Loucy (cell line): ENCODE measurements at regions not wholly inside any gene's neighbourhood (a gene's known extent, or its start where the extent isn't known, plus 50 kb on each side); places are given as distances from the start of the nearest gene placed in this dataset.

Source experiments
- H2AFZ ChIP-seq: fragments of 200-600 bp; sonication (generic); 2 replicates; pipeline ENCODE4 v1.6.0; 2016; ENCODE audit warnings: antibody characterized with exemption, mild to moderate bottlenecking, low read length, moderate library complexity
- H3F3A ChIP-seq: fragments of 200-600 bp; 2 replicates; pipeline ENCODE4 v1.6.0; 2016; ENCODE audit warnings: antibody characterized with exemption, low read depth, mild to moderate bottlenecking
- H3K27me3 ChIP-seq: fragments of 200-600 bp; sonication (generic); 2 replicates; pipeline ENCODE4 v1.6.1; 2014; ENCODE audit warnings: low read length, mild to moderate bottlenecking; ENCODE audit not compliant: insufficient read depth, poor library complexity, severe bottlenecking
- H3K36me3 ChIP-seq: fragments of 200-600 bp; sonication (generic); 2 replicates; pipeline ENCODE4 v1.6.1; 2016; ENCODE audit warnings: low read length; ENCODE audit not compliant: insufficient read depth
- H3K4me1 ChIP-seq: fragments of 200-600 bp; sonication (generic); 2 replicates; pipeline ENCODE4 v1.5.1; 2014; ENCODE audit warnings: low read length, mild to moderate bottlenecking; ENCODE audit not compliant: insufficient read depth, poor library complexity, severe bottlenecking
- H3K4me2 ChIP-seq: fragments of 200-600 bp; sonication (generic); 2 replicates; pipeline ENCODE4 v1.6.0; 2014; ENCODE audit warnings: antibody characterized with exemption, low read length, low read depth, mild to moderate bottlenecking; ENCODE audit not compliant: poor library complexity, severe bottlenecking
- H3K4me3 ChIP-seq: fragments of 200-600 bp; sonication (generic); 2 replicates; pipeline ENCODE4 v1.5.1; 2014; ENCODE audit warnings: low read length, mild to moderate bottlenecking, mixed read lengths; ENCODE audit not compliant: poor library complexity, severe bottlenecking
- H3K79me2 ChIP-seq: fragments of 200-600 bp; sonication (generic); 2 replicates; pipeline ENCODE4 v1.6.1; 2014; ENCODE audit warnings: low read length; ENCODE audit not compliant: insufficient read depth
- H3K9ac ChIP-seq: fragments of 200-600 bp; sonication (generic); 2 replicates; pipeline ENCODE4 v1.6.0; 2014; ENCODE audit warnings: mild to moderate bottlenecking, low read depth, low read length, moderate library complexity; ENCODE audit not compliant: poor library complexity, severe bottlenecking
- H3K9me2 ChIP-seq: fragments of 200-600 bp; sonication (generic); replicated peaks from 2 replicates; pipeline ENCODE4 v1.6.1; 2016; ENCODE audit warnings: low read depth, low read length, mixed read lengths
- H3K9me3 ChIP-seq: fragments of 200-600 bp; sonication (generic); 2 replicates; pipeline ENCODE4 v1.6.1; 2014; ENCODE audit warnings: mild to moderate bottlenecking, antibody characterized with exemption, low read length, low read depth; ENCODE audit not compliant: insufficient read depth
- H4K20me1 ChIP-seq: fragments of 200-600 bp; sonication (generic); 2 replicates; pipeline ENCODE4 v1.6.0; 2014; ENCODE audit warnings: antibody characterized with exemption, low read length, mild to moderate bottlenecking; ENCODE audit not compliant: insufficient read depth, poor library complexity, severe bottlenecking
- CTCF ChIP-seq: fragments of 200-600 bp; sonication (generic); conservative IDR thresholded peaks from 2 replicates; pipeline ENCODE4 v1.5.1; 2014; ENCODE audit warnings: mild to moderate bottlenecking, antibody characterized with exemption, low read length
- EZH2phosphoT487 ChIP-seq: fragments of 200-600 bp; IDR thresholded peaks from 2 replicates; pipeline ENCODE4 v1.6.1; 2018; ENCODE audit warnings: antibody characterized with exemption, mild to moderate bottlenecking, moderate library complexity, borderline replicate concordance

DNA sequence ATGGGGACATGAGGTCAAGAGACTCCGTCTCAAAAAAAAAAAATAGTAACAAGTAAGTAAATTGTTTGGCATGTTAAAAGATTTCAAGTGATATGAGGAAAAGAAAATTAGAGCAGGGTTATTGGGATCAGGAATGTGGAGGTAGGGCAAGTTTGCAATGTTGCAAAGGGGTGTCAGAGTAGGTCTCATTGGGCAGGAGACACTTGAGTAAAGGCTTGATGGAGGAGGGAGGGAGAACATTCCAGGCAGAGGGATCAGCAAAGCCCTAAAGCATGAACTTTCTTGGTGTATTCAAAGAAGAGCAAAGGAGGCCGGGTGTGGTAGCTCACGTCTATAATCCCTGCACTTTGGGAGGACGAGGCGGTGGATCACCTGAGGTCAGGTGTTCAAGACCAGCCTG is 87.1 kb upstream of the HAND1 start:
- Histone ChIP-seq H3F3A (no peaks in the 10 kb centered on the region), H3K4me2 (no peak overlapping the region), H3K9me3 (no peaks in the 10 kb centered on the region), H2AFZ (no peak overlapping the region), H3K9me2 (no peaks in the 10 kb centered on the region), H3K4me1 (no peaks in the 10 kb centered on the region), H3K79me2 (no peaks in the 10 kb centered on the region), H3K36me3 (no peaks in the 10 kb centered on the region), H3K27me3 (no peaks in the 10 kb centered on the region), H4K20me1 (no peaks in the 10 kb centered on the region), H3K9ac (no peak overlapping the region), H3K4me3 (no peak overlapping the region)
- TF ChIP-seq CTCF: no peak
- TF ChIP-seq EZH2phosphoT487: no peak

- no peak overlapping the region for H3K9ac ChIP-seq
- H3K9me2 ChIP-seq: no peaks in the 10 kb centered on the region
- H3K4me1 ChIP-seq: no peaks in the 10 kb centered on the region
- no peak overlapping the region for H2AFZ ChIP-seq
- H3F3A ChIP-seq: no peaks in the 10 kb centered on the region
- H3K36me3 ChIP-seq: no peaks in the 10 kb centered on the region
- no peak overlapping the region for H3K4me3 ChIP-seq
- no peak for TF ChIP-seq CTCF
- no peak for TF ChIP-seq EZH2phosphoT487
- no peaks in the 10 kb centered on the region for H3K79me2 ChIP-seq
- H3K27me3 ChIP-seq: no peaks in the 10 kb centered on the region
- H3K4me2 ChIP-seq: no peak overlapping the region
- H3K9me3 ChIP-seq: no peaks in the 10 kb centered on the region
- H4K20me1 ChIP-seq: no peaks in the 10 kb centered on the region
These were observed 84.3 kb upstream of the HAND1 start for GRCh38 chr5:154562244-154562880.

DNA sequence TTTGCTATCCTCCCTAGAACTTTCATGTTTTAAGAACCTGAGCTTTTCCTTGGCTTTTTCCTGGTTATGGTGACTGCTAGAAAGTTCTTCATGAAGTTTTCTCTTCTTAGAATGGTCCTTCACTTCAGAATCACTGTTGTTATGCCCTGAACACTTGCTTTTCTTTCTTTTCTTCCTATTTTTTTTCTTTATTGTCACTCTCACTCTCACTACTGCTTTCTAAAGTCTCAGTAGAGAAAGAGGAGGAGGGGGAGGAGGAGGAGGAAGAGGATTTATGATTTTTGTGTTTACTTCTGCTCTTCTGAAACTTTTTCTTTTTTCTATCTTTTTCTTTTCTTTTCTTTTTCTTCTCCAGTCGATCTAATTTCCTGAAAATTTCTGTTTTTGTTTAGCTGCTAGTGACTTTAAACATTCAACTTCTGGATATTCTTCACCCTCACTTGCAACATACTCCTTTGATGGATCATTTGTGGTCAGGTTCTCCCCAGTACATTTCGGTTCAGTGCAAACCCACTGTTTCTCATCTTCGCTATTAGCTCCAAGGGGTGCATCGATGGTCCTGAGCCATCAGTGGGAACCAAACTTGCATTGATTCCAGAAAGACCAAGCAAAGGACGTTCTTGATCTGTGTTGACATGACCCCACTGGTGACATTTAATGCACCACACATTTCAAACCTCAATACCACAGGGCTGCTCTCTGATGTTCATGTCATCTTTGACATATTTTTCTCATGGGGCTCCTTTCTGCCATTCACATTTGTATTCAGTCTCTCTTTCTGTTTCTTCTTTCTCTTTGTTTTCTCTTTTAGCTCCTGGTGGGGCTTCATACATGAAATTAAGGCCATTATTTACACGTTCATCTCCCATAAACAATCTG is 81.6 kb upstream of the HAND1 start:
- Histone ChIP-seq H3K27me3 (no peaks in the 10 kb centered on the region), H3F3A (no peaks in the 10 kb centered on the region), H3K79me2 (no peaks in the 10 kb centered on the region), H3K9me2 (no peaks in the 10 kb centered on the region), H3K9me3 (no peaks in the 10 kb centered on the region), H3K4me2 (no peak overlapping the region), H3K4me1 (no peaks in the 10 kb centered on the region), H4K20me1 (no peaks in the 10 kb centered on the region), H3K36me3 (no peaks in the 10 kb centered on the region), H2AFZ (no peak overlapping the region), H3K9ac (no peak overlapping the region), H3K4me3 (no peak overlapping the region)
- no peak for TF ChIP-seq CTCF
- TF ChIP-seq EZH2phosphoT487: no peak
